Fibroblast of lung (primary cell): ENCODE measurements at regions not wholly inside any gene's neighbourhood (a gene's known extent, or its start where the extent isn't known, plus 50 kb on each side); places are given as distances from the start of the nearest gene placed in this dataset.

ENCODE experiments used
- DNase-seq, 2 donors: peaks; one replicate each; pipeline versions ENCODE4 v3.0.0 to v3.0.0-alpha.2; 2010; ENCODE audit warnings: low read depth in 2 of 2
- H2AFZ ChIP-seq: 2 replicates; pipeline ENCODE4 v1.5.1; 2012; ENCODE audit warnings: low read length, control low read depth, inconsistent platforms
- H3K27ac ChIP-seq: 2 replicates; pipeline ENCODE4 v1.5.1; 2011; ENCODE audit warnings: low read length, control low read depth; ENCODE audit not compliant: insufficient read depth
- H3K27me3 ChIP-seq: 2 replicates; pipeline ENCODE4 v1.5.1; 2011; ENCODE audit warnings: mild to moderate bottlenecking, low read length; ENCODE audit not compliant: control insufficient read depth, insufficient read depth
- H3K36me3 ChIP-seq: 2 replicates; pipeline ENCODE4 v1.5.1; 2011; ENCODE audit warnings: low read length; ENCODE audit not compliant: control insufficient read depth, insufficient read depth
- H3K4me1 ChIP-seq: 2 replicates; pipeline ENCODE4 v1.5.1; 2011; ENCODE audit warnings: low read length; ENCODE audit not compliant: control insufficient read depth, insufficient read depth; ENCODE audit errors: extremely low read depth
- H3K4me2 ChIP-seq: 2 replicates; pipeline ENCODE4 v1.5.1; 2011; ENCODE audit warnings: low read length, control low read depth; ENCODE audit not compliant: insufficient read depth; ENCODE audit errors: extremely low read depth
- H3K4me3 ChIP-seq, 4 experiments: fragments of 200-600 bp in 1 of 4; sonication (generic) in 1 of 4; replicated peaks in 1 of 4; 2 replicates each; pipeline ENCODE4 v1.5.1; 2011 to 2016; ENCODE audit warnings: low read length in 4 of 4, low read depth in 3 of 4, mild to moderate bottlenecking in 3 of 4, control low read depth in 2 of 4, inconsistent platforms in 1 of 4, mixed read lengths in 1 of 4; ENCODE audit not compliant: insufficient read depth in 1 of 4; ENCODE audit errors: control extremely low read depth in 1 of 4
- H3K79me2 ChIP-seq: 2 replicates; pipeline ENCODE4 v1.5.1; 2012; ENCODE audit warnings: mild to moderate bottlenecking, low read length, inconsistent platforms; ENCODE audit not compliant: control insufficient read depth, insufficient read depth
- H3K9ac ChIP-seq: 2 replicates; pipeline ENCODE4 v1.5.1; 2011; ENCODE audit warnings: mild to moderate bottlenecking, low read length, control low read depth; ENCODE audit not compliant: insufficient read depth
- H3K9me3 ChIP-seq: 2 replicates; pipeline ENCODE4 v1.5.1; 2012; ENCODE audit warnings: low read depth, low read length; ENCODE audit not compliant: control insufficient read depth, insufficient read depth
- H4K20me1 ChIP-seq: 2 replicates; pipeline ENCODE4 v1.5.1; 2011; ENCODE audit warnings: low read length; ENCODE audit not compliant: control insufficient read depth, insufficient read depth; ENCODE audit errors: extremely low read depth
- EZH2 ChIP-seq: IDR thresholded peaks from 2 replicates; pipeline ENCODE4 v1.5.1; 2012; ENCODE audit warnings: low read length, control low read depth, mild to moderate bottlenecking; ENCODE audit errors: missing control alignments
- TF ChIP-seq, protein P1 (sequence below), 2 donors: IDR thresholded peaks in 1 of 2; conservative IDR thresholded peaks in 1 of 2; 1 replicate in 1 of 2; 2 replicates in 1 of 2; pipeline ENCODE4 v1.5.1; 2011 to 2012; ENCODE audit warnings: low read length in 2 of 2, control low read depth in 1 of 2, inconsistent platforms in 1 of 2, low read depth in 1 of 2, mild to moderate bottlenecking in 1 of 2

- Histone ChIP-seq H4K20me1 (no peaks in the 10 kb centered on the region), H3K4me3 (no peak overlapping the region), H3K9me3 (no peaks in the 10 kb centered on the region), H3K79me2 (no peaks in the 10 kb centered on the region), H3K9ac (no peak overlapping the region), H3K4me2 (no peak overlapping the region), H3K27ac (no peak overlapping the region), H3K27me3 (no peaks in the 10 kb centered on the region), H3K4me1 (no peaks in the 10 kb centered on the region), H3K36me3 (no peaks in the 10 kb centered on the region), H2AFZ (no peak overlapping the region)
- TF ChIP-seq, protein P1, sequence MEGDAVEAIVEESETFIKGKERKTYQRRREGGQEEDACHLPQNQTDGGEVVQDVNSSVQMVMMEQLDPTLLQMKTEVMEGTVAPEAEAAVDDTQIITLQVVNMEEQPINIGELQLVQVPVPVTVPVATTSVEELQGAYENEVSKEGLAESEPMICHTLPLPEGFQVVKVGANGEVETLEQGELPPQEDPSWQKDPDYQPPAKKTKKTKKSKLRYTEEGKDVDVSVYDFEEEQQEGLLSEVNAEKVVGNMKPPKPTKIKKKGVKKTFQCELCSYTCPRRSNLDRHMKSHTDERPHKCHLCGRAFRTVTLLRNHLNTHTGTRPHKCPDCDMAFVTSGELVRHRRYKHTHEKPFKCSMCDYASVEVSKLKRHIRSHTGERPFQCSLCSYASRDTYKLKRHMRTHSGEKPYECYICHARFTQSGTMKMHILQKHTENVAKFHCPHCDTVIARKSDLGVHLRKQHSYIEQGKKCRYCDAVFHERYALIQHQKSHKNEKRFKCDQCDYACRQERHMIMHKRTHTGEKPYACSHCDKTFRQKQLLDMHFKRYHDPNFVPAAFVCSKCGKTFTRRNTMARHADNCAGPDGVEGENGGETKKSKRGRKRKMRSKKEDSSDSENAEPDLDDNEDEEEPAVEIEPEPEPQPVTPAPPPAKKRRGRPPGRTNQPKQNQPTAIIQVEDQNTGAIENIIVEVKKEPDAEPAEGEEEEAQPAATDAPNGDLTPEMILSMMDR (conservative IDR thresholded peaks at IDR 0.05 in 1 of 2, IDR thresholded peaks at IDR 0.05 in 1 of 2; ENCODE audit: low read depth in 1 of 2, low read length in 2 of 2) = no peak
- no peak for TF ChIP-seq EZH2
- DNase-seq = no peak
Observed at GRCh38 chr5:117302473-117302872, 727.9 kb upstream of the SEMA6A start.

GRCh38 chr5:117299936-117300328 is 725.3 kb upstream of the SEMA6A start:
- Histone ChIP-seq H3K9ac (no peak overlapping the region), H4K20me1 (no peaks in the 10 kb centered on the region), H3K4me1 (no peaks in the 10 kb centered on the region), H2AFZ (no peak overlapping the region), H3K27me3 (no peaks in the 10 kb centered on the region), H3K79me2 (no peaks in the 10 kb centered on the region), H3K27ac (no peak overlapping the region), H3K36me3 (no peaks in the 10 kb centered on the region), H3K4me2 (no peak overlapping the region), H3K4me3 (no peak overlapping the region), H3K9me3 (no peaks in the 10 kb centered on the region)
- no peak for DNase-seq
- TF ChIP-seq, protein P1 (conservative IDR thresholded peaks at IDR 0.05 in 1 of 2, IDR thresholded peaks at IDR 0.05 in 1 of 2; ENCODE audit: low read depth in 1 of 2, low read length in 2 of 2) = no peak
- no peak for TF ChIP-seq EZH2

GRCh38 chr5:117299224-117299935 is 724.8 kb upstream of the SEMA6A start:
- no peak overlapping the region for H3K4me2 ChIP-seq
- no peak overlapping the region for H3K27ac ChIP-seq
- no peaks in the 10 kb centered on the region for H3K27me3 ChIP-seq
- H3K9ac ChIP-seq = no peak overlapping the region
- H3K36me3 ChIP-seq = no peaks in the 10 kb centered on the region
- no peaks in the 10 kb centered on the region for H3K79me2 ChIP-seq
- TF ChIP-seq EZH2 = no peak
- TF ChIP-seq, protein P1 (conservative IDR thresholded peaks at IDR 0.05 in 1 of 2, IDR thresholded peaks at IDR 0.05 in 1 of 2; ENCODE audit: low read depth in 1 of 2, low read length in 2 of 2) = no peak
- DNase-seq = no peak
- no peak overlapping the region for H3K4me3 ChIP-seq
- no peak overlapping the region for H2AFZ ChIP-seq
- no peaks in the 10 kb centered on the region for H4K20me1 ChIP-seq
- H3K4me1 ChIP-seq = no peaks in the 10 kb centered on the region
- H3K9me3 ChIP-seq = no peaks in the 10 kb centered on the region
